T-helper 17 cell (primary cell): ENCODE measurements at regions not wholly inside any gene's neighbourhood (a gene's known extent, or its start where the extent isn't known, plus 50 kb on each side); places are given as distances from the start of the nearest gene placed in this dataset.
"Not testable (repeated sequence)": the region's sequence is repeated elsewhere in the genome, so short reads cannot be mapped to it uniquely, and the experiment has no call there.

Source experiments
- ATAC-seq: fragments of 150-1000 bp; cut with Tn5 transposase; 2 replicates; pipeline ENCODE4 v1.10.0; 2021; ENCODE audit warnings: mild to moderate bottlenecking, moderate library complexity
- DNase-seq, 3 donors: peaks; one replicate each; pipeline versions ENCODE4 v3.0.0 to v3.0.0-alpha.2; 2020 to 2021
- H3K9me3 ChIP-seq: one replicate; pipeline ENCODE4 v1.7.0; 2013; ENCODE audit warnings: low read length, mild to moderate bottlenecking; ENCODE audit not compliant: control insufficient read depth, poor library complexity, severe bottlenecking
- H3K27ac Mint-ChIP-seq: one replicate; pipeline ENCODE4 v1.8.0; 2022; ENCODE audit warnings: mild to moderate bottlenecking, moderate library complexity, mixed read lengths
- H3K27me3 Mint-ChIP-seq: one replicate; pipeline ENCODE4 v1.8.0; 2022; ENCODE audit warnings: mixed read lengths
- H3K36me3 Mint-ChIP-seq: one replicate; pipeline ENCODE4 v1.8.0; 2022; ENCODE audit warnings: low read depth, mixed read lengths
- H3K4me1 Mint-ChIP-seq: one replicate; pipeline ENCODE4 v1.8.0; 2022; ENCODE audit warnings: mild to moderate bottlenecking, mixed read lengths
- H3K4me3 Mint-ChIP-seq: one replicate; pipeline ENCODE4 v1.8.0; 2022; ENCODE audit warnings: mild to moderate bottlenecking, moderate library complexity, mixed read lengths

DNA sequence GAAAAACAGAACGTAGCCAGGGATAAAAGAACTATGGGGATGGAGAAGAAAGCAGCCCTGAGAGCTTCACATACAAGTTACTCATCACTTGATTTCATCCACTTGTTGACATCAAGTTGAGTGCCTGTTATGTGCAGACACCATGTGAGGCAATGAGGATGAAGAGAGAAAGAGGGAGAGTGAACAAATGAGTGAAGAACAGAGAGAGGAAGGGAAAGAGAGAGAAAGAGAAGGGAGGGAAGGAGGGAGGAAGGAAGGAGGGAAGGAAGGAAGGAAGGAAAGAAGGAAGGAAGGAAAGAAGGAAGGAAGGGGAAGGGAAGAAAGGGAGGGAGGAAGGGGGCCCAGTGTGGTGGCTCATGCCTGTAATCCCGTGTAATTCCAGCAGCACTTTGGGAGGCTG, 72.3 kb upstream of the SMAD3 start:
- ATAC-seq, result no peak

DNA sequence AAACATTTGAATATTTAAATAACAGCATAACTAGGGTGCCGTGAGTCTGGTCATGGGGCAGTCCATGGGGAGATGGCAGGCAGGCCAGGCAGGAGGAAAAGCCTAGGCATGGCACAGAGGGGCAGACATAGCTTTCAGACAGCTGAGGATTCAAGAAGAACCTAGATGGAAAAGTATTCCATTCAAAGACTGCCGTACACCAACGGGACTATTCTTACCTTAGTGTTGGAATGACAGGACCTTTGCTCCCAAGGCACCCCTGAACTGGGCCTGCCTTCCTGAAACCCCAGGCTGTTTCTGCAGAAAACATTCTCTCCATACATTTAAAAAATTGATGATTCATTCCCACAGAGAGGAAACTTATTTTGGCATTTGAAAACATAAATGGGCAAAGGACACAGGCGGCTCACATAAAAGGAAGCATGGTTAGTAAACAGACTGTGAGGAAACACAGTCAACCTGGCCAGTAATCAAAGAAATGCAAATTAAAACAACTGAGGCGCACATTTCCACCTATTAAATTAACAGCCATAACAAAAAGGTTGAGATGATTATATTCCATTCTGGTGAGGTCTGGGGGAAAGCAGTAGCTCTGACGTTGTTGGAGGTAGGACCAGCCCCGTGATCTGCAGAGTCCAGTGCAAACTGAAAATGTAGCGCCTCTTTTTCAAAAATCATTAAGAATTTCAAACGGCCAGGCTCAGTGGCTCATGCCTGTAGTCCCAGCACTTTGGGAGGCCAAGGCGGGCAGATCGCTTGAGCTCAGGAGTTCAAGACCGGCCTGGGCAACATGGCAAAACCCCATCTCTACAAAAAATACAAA, 71.3 kb upstream of the SMAD3 start:
- Mint-ChIP-seq H3K4me3 (no peak overlapping the region), H3K27me3 (no peaks in the 10 kb centered on the region), H3K27ac (no peak overlapping the region), H3K4me1 (peaks cover 2% of the 10 kb centered on the region), H3K36me3 (no peaks in the 10 kb centered on the region)
- ATAC-seq (no peak), DNase-seq (no peak)
- H3K9me3 ChIP-seq, result no peaks in the 10 kb centered on the region

More for the DNA sequence above, 72.3 kb upstream of the SMAD3 start:
- Mint-ChIP-seq H3K36me3 (no peaks in the 10 kb centered on the region), H3K27ac (no peak overlapping the region), H3K4me3 (no peak overlapping the region), H3K27me3 (no peaks in the 10 kb centered on the region), H3K4me1 (peaks cover 2% of the 10 kb centered on the region)
- no peak for DNase-seq
- no peaks in the 10 kb centered on the region for H3K9me3 ChIP-seq

DNA sequence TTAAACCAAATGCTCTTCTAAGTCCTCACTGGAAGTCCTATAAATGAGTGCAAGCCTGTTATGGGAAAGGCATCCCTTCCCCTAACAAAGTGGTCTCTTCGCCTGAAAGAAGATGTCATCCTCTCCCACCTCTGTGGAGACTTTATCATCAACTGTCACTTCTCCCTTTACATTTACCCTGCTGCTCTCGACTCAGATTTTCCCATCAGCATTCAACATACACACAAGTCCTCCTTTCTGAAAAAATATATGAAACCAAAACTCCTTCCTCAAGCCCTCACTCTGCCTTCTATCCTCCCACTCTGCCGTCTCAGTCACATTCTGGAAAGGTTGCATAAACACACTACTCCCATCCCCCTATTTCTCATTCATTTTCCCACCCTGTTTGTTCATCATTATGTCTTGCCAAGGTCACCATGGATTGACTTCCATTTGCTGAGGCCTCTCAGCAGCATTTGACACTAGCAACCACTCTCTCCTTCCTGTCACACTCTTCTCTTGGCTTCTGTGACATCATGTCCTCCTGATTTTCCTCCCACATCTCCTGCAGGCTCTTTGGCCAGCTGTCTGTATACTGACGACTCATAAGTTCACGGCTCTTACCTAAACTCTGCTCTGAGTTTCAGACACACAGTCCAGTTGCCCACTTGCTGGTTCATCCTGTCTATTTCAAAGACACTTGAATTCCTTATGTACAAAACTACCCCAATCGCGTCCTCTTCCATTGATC, 70.3 kb upstream of the SMAD3 start:
- no peak overlapping the region for H3K27ac Mint-ChIP-seq
- no peaks in the 10 kb centered on the region for H3K36me3 Mint-ChIP-seq
- no peak for DNase-seq
- no peak overlapping the region for H3K4me3 Mint-ChIP-seq
- H3K9me3 ChIP-seq, result no peaks in the 10 kb centered on the region
- no peak for ATAC-seq
- H3K4me1 Mint-ChIP-seq, result peaks cover 2% of the 10 kb centered on the region
- no peaks in the 10 kb centered on the region for H3K27me3 Mint-ChIP-seq

DNA sequence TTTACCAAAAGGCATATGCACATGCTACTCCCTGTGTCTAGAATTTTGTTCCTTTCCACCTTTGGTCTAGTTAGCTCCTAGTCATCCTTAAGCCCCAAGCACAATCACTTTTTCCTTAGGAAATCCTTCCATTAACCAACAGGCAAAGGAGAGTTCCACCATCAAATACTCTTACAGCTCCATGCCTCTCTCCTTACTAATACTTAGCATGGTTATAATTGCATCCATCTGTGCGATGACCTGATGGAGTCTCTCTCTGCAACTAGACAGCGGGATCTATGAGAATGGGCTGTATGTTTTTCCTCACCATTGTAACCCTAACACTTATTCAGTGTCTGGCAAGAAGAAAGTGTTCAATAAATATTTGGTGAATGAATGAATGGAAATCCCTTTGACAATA, 69.3 kb upstream of the SMAD3 start:
- Mint-ChIP-seq H3K36me3 (no peaks in the 10 kb centered on the region), H3K4me3 (no peak overlapping the region), H3K27me3 (peaks cover 3% of the 10 kb centered on the region), H3K4me1 (peaks cover 2% of the 10 kb centered on the region), H3K27ac (no peak overlapping the region)
- ATAC-seq (no peak), DNase-seq (no peak)
- no peaks in the 10 kb centered on the region for H3K9me3 ChIP-seq

DNA sequence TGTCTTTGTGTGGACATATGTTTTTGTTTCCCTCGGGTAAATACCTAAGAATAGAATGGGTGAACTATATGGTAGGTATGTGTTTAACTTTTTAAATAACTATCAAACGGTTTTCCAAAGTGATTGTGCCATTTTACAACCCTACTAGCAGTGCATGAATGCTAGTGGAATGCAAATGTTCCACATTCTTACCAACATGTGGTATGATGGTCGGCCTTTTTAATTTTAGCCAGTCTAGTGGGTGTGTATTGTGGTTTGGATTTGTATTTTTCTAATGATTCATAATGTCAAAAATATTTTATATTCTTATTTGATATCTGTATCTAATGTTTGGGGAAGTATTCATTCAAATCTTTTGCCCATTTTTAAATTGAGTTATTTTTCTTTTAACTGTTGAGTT, 68.2 kb upstream of the SMAD3 start:
- peaks cover 4% of the 10 kb centered on the region for H3K27me3 Mint-ChIP-seq
- peaks cover 2% of the 10 kb centered on the region for H3K4me1 Mint-ChIP-seq
- ATAC-seq, result no peak
- no peak overlapping the region for H3K4me3 Mint-ChIP-seq
- no peaks in the 10 kb centered on the region for H3K36me3 Mint-ChIP-seq
- no peak overlapping the region for H3K27ac Mint-ChIP-seq
- no peaks in the 10 kb centered on the region for H3K9me3 ChIP-seq
- no peak for DNase-seq

DNA sequence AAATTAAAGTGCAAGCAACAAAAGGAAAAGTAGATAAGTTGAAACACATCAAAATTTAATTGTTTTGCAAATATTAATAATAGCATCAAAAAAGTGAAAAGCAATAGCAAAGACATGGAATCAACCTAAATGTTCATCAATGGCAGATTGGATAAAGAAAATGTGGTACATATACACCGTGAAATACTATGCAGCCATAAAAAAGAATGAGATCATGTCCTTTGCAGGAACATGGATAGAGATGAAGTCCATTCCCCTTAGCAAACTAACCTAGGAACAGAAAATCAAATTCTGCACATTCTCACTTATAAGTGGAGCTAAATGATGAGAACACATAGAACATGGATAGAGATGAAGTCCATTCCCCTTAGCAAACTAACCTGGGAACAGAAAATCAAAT, 67.2 kb upstream of the SMAD3 start:
- not testable (repeated sequence) for H3K27ac Mint-ChIP-seq, H3K36me3 Mint-ChIP-seq, H3K4me3 Mint-ChIP-seq, H3K4me1 Mint-ChIP-seq, H3K27me3 Mint-ChIP-seq, DNase-seq, H3K9me3 ChIP-seq, ATAC-seq

DNA sequence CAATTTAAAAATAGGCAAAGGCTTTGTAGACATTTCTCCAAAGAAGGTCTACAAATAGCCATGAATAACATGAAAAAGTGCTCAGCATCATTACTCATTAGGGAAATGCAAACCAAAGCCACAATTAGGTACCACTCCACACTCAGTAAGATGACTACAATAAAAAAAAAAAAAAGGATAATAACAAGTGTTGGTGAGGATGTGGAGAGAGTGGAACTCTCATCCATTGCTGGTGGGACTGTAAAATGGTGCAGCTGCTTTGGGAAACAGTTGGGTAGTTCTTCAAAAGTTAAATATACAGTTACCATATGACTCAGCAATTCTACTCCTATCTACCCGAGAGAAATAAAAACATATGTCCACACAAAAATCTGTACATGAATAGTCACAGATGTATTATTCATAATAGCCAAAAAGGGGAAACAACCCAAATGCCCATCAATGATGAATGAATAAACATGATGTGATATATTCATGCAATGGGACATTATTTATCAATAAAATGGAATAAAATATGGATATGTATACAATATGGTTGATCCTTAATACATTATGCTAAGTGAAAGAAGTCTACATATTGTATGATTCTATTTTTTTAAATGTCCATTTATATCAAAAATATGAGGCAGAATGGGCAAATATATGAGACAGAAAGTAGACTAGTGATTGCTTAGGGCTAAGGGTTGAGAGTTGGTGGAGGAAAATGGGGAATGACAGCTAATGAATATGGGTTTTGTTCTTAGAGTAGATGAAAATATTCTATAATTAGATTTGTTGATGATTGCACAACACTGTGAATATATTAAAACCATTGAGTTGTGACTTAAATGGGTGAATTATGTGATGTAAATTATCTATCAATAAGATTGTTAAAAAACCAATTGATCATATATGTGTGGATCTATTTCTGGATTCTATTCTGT, 66.1 kb upstream of the SMAD3 start:
- ATAC-seq (no peak), DNase-seq (no peak)
- Mint-ChIP-seq H3K27me3 (peaks cover 4% of the 10 kb centered on the region), H3K36me3 (no peaks in the 10 kb centered on the region), H3K27ac (no peak overlapping the region), H3K4me1 (peaks cover 2% of the 10 kb centered on the region), H3K4me3 (no peak overlapping the region)
- H3K9me3 ChIP-seq, result no peaks in the 10 kb centered on the region

DNA sequence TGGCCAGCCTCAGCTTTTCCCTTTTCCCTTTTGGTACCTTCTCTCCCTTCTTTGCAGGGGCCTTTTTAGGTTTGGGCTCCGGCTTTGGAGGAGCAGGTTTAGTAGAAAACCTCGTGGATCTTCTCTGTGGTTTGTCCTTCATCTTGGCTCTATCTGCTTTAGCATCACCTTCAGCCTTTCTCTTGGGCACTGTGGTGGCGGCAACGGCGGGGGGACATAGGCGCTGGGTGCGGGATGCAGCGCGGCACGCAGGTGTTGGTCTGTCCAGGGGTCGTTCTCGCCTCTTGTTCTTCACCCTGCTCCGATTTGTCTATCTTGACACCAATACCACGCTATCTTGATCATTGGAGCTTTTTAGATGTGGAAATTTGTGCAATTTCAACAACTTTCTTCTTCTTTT, 64.5 kb upstream of the SMAD3 start:
- H3K4me1 Mint-ChIP-seq, result peaks cover 2% of the 10 kb centered on the region
- H3K4me3 Mint-ChIP-seq, result no peak overlapping the region
- ATAC-seq, result no peak
- no peaks in the 10 kb centered on the region for H3K36me3 Mint-ChIP-seq
- H3K27ac Mint-ChIP-seq, result no peak overlapping the region
- no peak for DNase-seq
- no peaks in the 10 kb centered on the region for H3K9me3 ChIP-seq
- H3K27me3 Mint-ChIP-seq, result peaks cover 4% of the 10 kb centered on the region

DNA sequence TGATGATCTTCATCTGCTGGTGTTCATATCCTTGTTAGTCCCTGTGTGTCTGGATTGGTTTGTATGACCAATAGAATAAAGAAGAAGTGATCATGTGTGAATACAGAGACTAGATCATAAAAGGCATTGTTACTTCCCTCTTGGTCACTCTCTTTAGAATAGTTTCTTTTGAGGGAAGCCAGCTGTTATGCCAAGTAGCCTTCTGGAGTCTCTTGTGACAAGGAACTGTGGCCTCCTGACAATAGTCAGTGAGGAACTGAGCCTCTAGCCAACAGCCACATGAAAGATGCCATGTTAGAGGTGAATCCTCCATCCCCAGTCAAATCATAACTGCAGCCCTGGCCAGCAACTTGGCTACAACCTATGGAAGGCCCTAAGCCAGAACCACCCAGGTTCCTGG, 63.0 kb upstream of the SMAD3 start:
- Mint-ChIP-seq H3K27ac (no peak overlapping the region), H3K27me3 (peaks cover 4% of the 10 kb centered on the region), H3K4me1 (peaks cover 4% of the 10 kb centered on the region), H3K36me3 (peaks cover 4% of the 10 kb centered on the region), H3K4me3 (no peak overlapping the region)
- ATAC-seq (no peak), DNase-seq (no peak)
- H3K9me3 ChIP-seq, result no peaks in the 10 kb centered on the region

DNA sequence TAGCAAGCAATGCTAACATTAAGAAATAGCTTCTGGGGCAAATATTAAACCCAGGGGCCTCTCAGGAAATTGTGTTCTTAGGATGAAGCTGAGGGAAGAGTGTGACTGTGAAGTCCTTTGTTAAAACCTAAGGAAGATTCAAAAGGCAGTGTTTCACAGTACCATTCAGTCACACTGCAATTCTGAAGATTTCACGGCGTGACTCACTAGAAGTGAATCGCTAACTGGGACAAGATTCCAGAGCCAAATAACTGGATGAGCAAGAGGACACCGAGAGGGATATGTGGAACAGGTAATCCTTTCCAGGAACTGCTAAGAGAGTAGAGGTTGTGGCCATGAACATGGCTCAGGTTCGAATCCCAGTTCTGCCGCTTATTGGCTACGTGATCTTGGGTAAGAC, 61.8 kb upstream of the SMAD3 start:
- no peak for ATAC-seq
- no peak for DNase-seq
- H3K36me3 Mint-ChIP-seq, result peaks cover 4% of the 10 kb centered on the region
- peaks cover 4% of the 10 kb centered on the region for H3K4me1 Mint-ChIP-seq
- no peak overlapping the region for H3K27ac Mint-ChIP-seq
- peaks cover 4% of the 10 kb centered on the region for H3K27me3 Mint-ChIP-seq
- H3K9me3 ChIP-seq, result no peaks in the 10 kb centered on the region
- H3K4me3 Mint-ChIP-seq, result no peak overlapping the region

DNA sequence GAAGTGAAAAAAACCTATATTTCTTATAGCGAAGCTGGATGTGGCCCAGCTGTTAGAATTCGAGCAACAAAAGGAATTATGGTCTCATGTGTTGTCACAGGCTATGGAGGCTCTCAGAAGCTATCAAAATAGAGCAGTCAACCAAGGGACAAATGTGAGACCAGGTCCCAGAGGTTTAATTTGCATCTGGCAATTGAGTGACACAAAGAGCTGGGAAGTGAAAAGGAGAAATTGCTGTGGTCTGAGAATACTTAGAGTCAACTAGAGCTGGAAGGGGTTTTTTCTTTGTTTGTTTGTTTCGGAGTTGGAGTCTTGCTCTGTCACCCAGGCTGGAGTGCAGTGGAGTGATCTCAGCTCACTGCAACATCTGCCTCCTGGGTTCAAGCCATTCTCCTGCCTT, 61.3 kb upstream of the SMAD3 start:
- no peak for ATAC-seq
- H3K9me3 ChIP-seq, result no peaks in the 10 kb centered on the region
- no peak for DNase-seq
- peaks cover 4% of the 10 kb centered on the region for H3K36me3 Mint-ChIP-seq
- peaks cover 4% of the 10 kb centered on the region for H3K4me1 Mint-ChIP-seq
- peaks cover 4% of the 10 kb centered on the region for H3K27me3 Mint-ChIP-seq
- H3K27ac Mint-ChIP-seq, result no peak overlapping the region
- no peak overlapping the region for H3K4me3 Mint-ChIP-seq

DNA sequence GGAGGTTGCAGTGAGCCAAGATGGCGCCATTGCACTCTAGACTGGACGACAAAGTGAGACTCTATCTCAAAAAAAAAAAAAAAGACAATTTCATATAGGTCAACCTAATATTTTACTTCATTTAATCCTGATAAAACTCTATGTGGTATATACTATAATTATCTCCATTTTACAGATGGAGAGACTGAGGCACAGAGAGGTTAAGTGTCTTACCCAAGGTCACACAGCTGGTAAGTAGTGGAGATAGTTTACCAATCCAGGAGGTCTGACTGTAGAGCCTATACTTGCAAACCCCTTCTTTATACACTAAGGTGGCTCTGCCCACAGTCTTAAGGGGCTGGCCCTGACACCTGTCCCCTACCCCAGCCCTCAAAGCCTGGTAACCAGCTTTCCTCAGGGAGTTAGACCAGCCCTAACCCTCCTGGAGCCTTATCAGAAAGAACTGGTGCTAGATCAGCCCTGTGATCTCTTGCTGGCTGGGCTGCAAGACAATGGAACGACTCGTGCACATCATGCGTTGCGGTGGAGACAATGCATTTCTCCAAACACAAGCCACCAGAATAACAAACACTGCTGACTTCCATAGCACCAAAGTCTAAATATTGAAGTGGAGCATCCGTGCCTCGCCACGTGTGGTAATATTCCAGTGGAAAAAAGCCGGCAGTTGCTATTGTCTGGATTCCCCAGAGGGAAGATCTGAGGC, 60.0 kb upstream of the SMAD3 start:
- Mint-ChIP-seq H3K27ac (no peak overlapping the region), H3K36me3 (peaks cover 4% of the 10 kb centered on the region), H3K4me1 (peaks cover 4% of the 10 kb centered on the region), H3K27me3 (peaks cover 4% of the 10 kb centered on the region), H3K4me3 (no peak overlapping the region)
- no peaks in the 10 kb centered on the region for H3K9me3 ChIP-seq
- DNase-seq (no peak), ATAC-seq (no peak)
